SK-N-SH treated with all-trans-retinoic acid at 6 μM for 48 hours (cell line): ENCODE measurements at regions not wholly inside any gene's neighbourhood (a gene's known extent, or its start where the extent isn't known, plus 50 kb on each side); places are given as distances from the start of the nearest gene placed in this dataset.

ENCODE experiments used
- ATAC-seq: fragments of 200-7000 bp; cut with Tn5 transposase; 3 replicates; pipeline ENCODE4 v1.9.1; 2020; ENCODE audit warnings: mild to moderate bottlenecking, moderate library complexity
- ARNTL ChIP-seq: fragments of 450-650 bp; formaldehyde crosslinking; IDR thresholded peaks from 2 replicates; pipeline ENCODE4 v1.5.0; 2020; ENCODE audit warnings: low read depth, mild to moderate bottlenecking, moderate library complexity, borderline replicate concordance
- BACH2 ChIP-seq: fragments of 250-450 bp; sonication (Bioruptor Pico); IDR thresholded peaks from 2 replicates; pipeline ENCODE4 v1.9.0; 2021; ENCODE audit warnings: mild to moderate bottlenecking, borderline replicate concordance
- CSDC2 ChIP-seq: fragments of 250-450 bp; sonication (Bioruptor Pico); IDR thresholded peaks from 2 replicates; pipeline ENCODE4 v1.5.0; 2020; ENCODE audit warnings: mild to moderate bottlenecking, moderate library complexity
- ESRRG ChIP-seq: fragments of 250-450 bp; sonication (Bioruptor Pico); IDR thresholded peaks from 2 replicates; pipeline ENCODE4 v1.6.1; 2021; ENCODE audit warnings: mild to moderate bottlenecking
- GLIS3 ChIP-seq: fragments of 250-450 bp; sonication (Bioruptor Pico); IDR thresholded peaks from 2 replicates; pipeline ENCODE4 v1.5.0; 2020; ENCODE audit warnings: mild to moderate bottlenecking, moderate library complexity
- ISL1 ChIP-seq: fragments of 250-450 bp; sonication (Bioruptor Pico); IDR thresholded peaks from 2 replicates; pipeline ENCODE4 v2.1.2; 2022; ENCODE audit warnings: mild to moderate bottlenecking, moderate library complexity
- OSR1 ChIP-seq: fragments of 250-450 bp; sonication (Bioruptor Pico); IDR thresholded peaks from 2 replicates; pipeline ENCODE4 v1.8.0; 2022; ENCODE audit warnings: moderate library complexity, mild to moderate bottlenecking, inconsistent platforms
- PPARA ChIP-seq: fragments of 250-450 bp; sonication (Bioruptor Pico); IDR thresholded peaks from 2 replicates; pipeline ENCODE4 v1.5.0; 2020; ENCODE audit warnings: mild to moderate bottlenecking, borderline replicate concordance
- RARB ChIP-seq: fragments of 250-450 bp; sonication (Bioruptor Pico); IDR thresholded peaks from 2 replicates; pipeline ENCODE4 v1.8.0; 2021; ENCODE audit warnings: mild to moderate bottlenecking, moderate library complexity
- SNAI2 ChIP-seq: fragments of 250-450 bp; sonication (Bioruptor Pico); IDR thresholded peaks from 2 replicates; pipeline ENCODE4 v1.5.0; 2020; ENCODE audit warnings: mild to moderate bottlenecking, moderate library complexity
- TCF4 ChIP-seq: fragments of 250-450 bp; sonication (Bioruptor Pico); IDR thresholded peaks from 2 replicates; pipeline ENCODE4 v1.8.0; 2021; ENCODE audit warnings: mild to moderate bottlenecking, moderate library complexity, borderline replicate concordance
- ZC3H10 ChIP-seq: fragments of 250-450 bp; sonication (Bioruptor Pico); IDR thresholded peaks from 2 replicates; pipeline ENCODE4 v1.5.1; 2021; ENCODE audit warnings: mild to moderate bottlenecking, moderate library complexity
- ZFP3 ChIP-seq: fragments of 250-450 bp; sonication (Bioruptor Pico); IDR thresholded peaks from 2 replicates; pipeline ENCODE4 v1.5.0; 2020; ENCODE audit warnings: mild to moderate bottlenecking, moderate library complexity
- ZFP30 ChIP-seq: fragments of 450-650 bp; formaldehyde crosslinking; IDR thresholded peaks from 2 replicates; pipeline ENCODE4 v1.5.0; 2022; ENCODE audit warnings: mild to moderate bottlenecking, moderate library complexity
- ZNF565 ChIP-seq: fragments of 450-650 bp; formaldehyde crosslinking; conservative IDR thresholded peaks from 2 replicates; pipeline ENCODE4 v1.5.0; 2020; ENCODE audit warnings: low read depth, mild to moderate bottlenecking, moderate library complexity
- ZNF70 ChIP-seq: fragments of 450-650 bp; formaldehyde crosslinking; IDR thresholded peaks from 2 replicates; pipeline ENCODE4 v1.5.0; 2020; ENCODE audit warnings: mild to moderate bottlenecking, moderate library complexity
- TF ChIP-seq, protein P1 (sequence below): fragments of 250-450 bp; sonication (Bioruptor Pico); IDR thresholded peaks from 2 replicates; pipeline ENCODE4 v1.5.1; 2020; ENCODE audit warnings: low read depth, mild to moderate bottlenecking, moderate library complexity
- TF ChIP-seq, protein P2 (sequence below): fragments of 250-450 bp; sonication (Bioruptor Pico); IDR thresholded peaks from 2 replicates; pipeline ENCODE4 v1.8.0; 2021; ENCODE audit warnings: low read depth, mild to moderate bottlenecking, moderate library complexity, borderline replicate concordance
- TF ChIP-seq, protein P3 (sequence below): fragments of 250-450 bp; sonication (Bioruptor Pico); IDR thresholded peaks from 2 replicates; pipeline ENCODE4 v1.8.0; 2020; ENCODE audit warnings: mild to moderate bottlenecking, moderate library complexity, borderline replicate concordance
- TF ChIP-seq, protein P4 (sequence below): fragments of 250-450 bp; sonication (Bioruptor Pico); IDR thresholded peaks from 2 replicates; pipeline ENCODE4 v1.5.0; 2020; ENCODE audit warnings: mild to moderate bottlenecking, moderate library complexity
- TF ChIP-seq, protein P5 (sequence below): fragments of 250-450 bp; sonication (Bioruptor Pico); IDR thresholded peaks from 2 replicates; pipeline ENCODE4 v1.5.1; 2021; ENCODE audit warnings: mild to moderate bottlenecking, moderate library complexity

DNA sequence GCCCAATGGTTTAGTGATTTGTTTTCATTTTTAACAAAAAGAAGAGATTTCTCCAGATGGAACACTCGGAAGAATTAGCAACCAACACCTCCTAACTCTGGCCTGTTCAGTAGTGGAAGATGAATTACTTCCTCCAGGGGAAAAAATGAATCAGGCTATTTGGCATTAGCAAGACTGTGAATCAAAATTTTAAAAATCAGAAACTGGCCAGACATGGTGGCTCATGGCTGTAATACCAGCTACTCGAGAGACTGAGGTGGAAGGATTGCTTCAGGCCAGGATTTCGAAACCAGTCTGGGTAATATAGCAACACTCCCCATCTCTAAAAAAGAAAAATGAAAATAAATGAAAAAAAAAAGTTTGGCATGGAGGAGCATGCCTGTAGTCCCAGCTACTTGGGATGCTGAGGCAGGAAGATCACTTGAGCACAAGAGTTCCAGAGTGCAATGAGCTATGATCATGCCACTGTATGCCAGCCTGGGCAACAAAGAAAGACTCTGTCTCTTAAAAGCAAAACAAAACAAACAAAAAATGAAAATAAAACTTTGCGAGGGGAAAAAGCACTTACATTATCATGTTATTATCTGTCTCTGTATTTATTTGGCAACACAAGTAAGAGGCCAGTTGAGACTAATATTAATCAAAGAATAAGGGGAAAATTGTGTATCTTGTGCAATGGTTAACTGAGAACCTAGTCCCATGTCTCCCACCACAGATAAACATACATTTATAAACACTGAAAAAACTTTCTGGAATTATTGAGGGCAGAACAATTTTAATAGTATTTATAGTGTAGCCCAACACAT lies 796.3 kb upstream of the ANO3 start:
- ATAC-seq, result no peak
- TF ChIP-seq ZC3H10 (CRISPR knock-in tag), result no peak
- no peak for TF ChIP-seq GLIS3 (CRISPR knock-in tag)
- TF ChIP-seq ZNF565 (CRISPR knock-in tag), result no peak
- TF ChIP-seq, protein P1, sequence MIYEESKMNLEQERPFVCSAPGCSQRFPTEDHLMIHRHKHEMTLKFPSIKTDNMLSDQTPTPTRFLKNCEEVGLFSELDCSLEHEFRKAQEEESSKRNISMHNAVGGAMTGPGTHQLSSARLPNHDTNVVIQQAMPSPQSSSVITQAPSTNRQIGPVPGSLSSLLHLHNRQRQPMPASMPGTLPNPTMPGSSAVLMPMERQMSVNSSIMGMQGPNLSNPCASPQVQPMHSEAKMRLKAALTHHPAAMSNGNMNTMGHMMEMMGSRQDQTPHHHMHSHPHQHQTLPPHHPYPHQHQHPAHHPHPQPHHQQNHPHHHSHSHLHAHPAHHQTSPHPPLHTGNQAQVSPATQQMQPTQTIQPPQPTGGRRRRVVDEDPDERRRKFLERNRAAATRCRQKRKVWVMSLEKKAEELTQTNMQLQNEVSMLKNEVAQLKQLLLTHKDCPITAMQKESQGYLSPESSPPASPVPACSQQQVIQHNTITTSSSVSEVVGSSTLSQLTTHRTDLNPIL (CRISPR knock-in tag), result no peak
- no peak for TF ChIP-seq PPARA (CRISPR knock-in tag)
- TF ChIP-seq, protein P2, sequence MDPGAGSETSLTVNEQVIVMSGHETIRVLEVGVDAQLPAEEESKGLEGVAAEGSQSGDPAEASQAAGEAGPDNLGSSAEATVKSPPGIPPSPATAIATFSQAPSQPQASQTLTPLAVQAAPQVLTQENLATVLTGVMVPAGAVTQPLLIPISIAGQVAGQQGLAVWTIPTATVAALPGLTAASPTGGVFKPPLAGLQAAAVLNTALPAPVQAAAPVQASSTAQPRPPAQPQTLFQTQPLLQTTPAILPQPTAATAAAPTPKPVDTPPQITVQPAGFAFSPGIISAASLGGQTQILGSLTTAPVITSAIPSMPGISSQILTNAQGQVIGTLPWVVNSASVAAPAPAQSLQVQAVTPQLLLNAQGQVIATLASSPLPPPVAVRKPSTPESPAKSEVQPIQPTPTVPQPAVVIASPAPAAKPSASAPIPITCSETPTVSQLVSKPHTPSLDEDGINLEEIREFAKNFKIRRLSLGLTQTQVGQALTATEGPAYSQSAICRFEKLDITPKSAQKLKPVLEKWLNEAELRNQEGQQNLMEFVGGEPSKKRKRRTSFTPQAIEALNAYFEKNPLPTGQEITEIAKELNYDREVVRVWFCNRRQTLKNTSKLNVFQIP (CRISPR knock-in tag), result no peak
- TF ChIP-seq ESRRG (CRISPR knock-in tag), result no peak
- no peak for TF ChIP-seq ZFP30 (CRISPR knock-in tag)
- TF ChIP-seq, protein P3, sequence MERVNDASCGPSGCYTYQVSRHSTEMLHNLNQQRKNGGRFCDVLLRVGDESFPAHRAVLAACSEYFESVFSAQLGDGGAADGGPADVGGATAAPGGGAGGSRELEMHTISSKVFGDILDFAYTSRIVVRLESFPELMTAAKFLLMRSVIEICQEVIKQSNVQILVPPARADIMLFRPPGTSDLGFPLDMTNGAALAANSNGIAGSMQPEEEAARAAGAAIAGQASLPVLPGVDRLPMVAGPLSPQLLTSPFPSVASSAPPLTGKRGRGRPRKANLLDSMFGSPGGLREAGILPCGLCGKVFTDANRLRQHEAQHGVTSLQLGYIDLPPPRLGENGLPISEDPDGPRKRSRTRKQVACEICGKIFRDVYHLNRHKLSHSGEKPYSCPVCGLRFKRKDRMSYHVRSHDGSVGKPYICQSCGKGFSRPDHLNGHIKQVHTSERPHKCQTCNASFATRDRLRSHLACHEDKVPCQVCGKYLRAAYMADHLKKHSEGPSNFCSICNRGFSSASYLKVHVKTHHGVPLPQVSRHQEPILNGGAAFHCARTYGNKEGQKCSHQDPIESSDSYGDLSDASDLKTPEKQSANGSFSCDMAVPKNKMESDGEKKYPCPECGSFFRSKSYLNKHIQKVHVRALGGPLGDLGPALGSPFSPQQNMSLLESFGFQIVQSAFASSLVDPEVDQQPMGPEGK, result no peak
- TF ChIP-seq RARB, result no peak
- TF ChIP-seq ARNTL (CRISPR knock-in tag), result no peak
- TF ChIP-seq TCF4, result no peak
- TF ChIP-seq, protein P4, sequence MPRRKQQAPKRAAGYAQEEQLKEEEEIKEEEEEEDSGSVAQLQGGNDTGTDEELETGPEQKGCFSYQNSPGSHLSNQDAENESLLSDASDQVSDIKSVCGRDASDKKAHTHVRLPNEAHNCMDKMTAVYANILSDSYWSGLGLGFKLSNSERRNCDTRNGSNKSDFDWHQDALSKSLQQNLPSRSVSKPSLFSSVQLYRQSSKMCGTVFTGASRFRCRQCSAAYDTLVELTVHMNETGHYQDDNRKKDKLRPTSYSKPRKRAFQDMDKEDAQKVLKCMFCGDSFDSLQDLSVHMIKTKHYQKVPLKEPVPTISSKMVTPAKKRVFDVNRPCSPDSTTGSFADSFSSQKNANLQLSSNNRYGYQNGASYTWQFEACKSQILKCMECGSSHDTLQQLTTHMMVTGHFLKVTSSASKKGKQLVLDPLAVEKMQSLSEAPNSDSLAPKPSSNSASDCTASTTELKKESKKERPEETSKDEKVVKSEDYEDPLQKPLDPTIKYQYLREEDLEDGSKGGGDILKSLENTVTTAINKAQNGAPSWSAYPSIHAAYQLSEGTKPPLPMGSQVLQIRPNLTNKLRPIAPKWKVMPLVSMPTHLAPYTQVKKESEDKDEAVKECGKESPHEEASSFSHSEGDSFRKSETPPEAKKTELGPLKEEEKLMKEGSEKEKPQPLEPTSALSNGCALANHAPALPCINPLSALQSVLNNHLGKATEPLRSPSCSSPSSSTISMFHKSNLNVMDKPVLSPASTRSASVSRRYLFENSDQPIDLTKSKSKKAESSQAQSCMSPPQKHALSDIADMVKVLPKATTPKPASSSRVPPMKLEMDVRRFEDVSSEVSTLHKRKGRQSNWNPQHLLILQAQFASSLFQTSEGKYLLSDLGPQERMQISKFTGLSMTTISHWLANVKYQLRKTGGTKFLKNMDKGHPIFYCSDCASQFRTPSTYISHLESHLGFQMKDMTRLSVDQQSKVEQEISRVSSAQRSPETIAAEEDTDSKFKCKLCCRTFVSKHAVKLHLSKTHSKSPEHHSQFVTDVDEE (CRISPR knock-in tag), result no peak
- TF ChIP-seq SNAI2 (CRISPR knock-in tag), result no peak
- no peak for TF ChIP-seq BACH2
- no peak for TF ChIP-seq ZNF70 (CRISPR knock-in tag)
- no peak for TF ChIP-seq ZFP3 (CRISPR knock-in tag)
- no peak for TF ChIP-seq OSR1 (CRISPR knock-in tag)
- TF ChIP-seq ISL1 (CRISPR knock-in tag), result no peak
- TF ChIP-seq, all 23 proteins: peak for 0

DNA sequence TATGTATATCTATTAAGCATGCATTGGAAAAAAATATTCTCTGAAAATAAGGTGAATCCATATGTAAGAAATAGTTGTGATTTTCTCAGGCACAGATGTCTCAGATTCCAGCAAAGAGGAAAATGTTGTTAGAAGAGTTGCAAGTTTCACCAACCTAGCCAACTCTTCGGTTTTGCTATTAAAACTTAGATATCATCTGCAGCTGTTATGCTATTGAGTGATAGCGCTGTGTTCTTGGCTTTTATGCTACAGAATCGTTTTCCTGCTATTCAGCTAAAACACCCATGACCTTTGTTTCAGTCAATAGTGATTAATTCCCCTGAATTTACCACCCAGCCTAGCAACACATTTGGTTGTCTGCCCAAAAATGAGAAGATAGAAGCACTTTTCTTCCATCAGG lies 795.6 kb upstream of the ANO3 start:
- TF ChIP-seq TCF4 (no peak), OSR1 (CRISPR knock-in tag) (no peak), ZNF565 (CRISPR knock-in tag) (no peak), ISL1 (CRISPR knock-in tag) (no peak), ZC3H10 (CRISPR knock-in tag) (no peak), RARB (no peak), GLIS3 (CRISPR knock-in tag) (no peak), ZFP30 (CRISPR knock-in tag) (no peak), ZFP3 (CRISPR knock-in tag) (no peak), CSDC2 (no peak), BACH2 (no peak)
- TF ChIP-seq, protein P2 (CRISPR knock-in tag), result no peak
- TF ChIP-seq, protein P4 (CRISPR knock-in tag), result no peak
- TF ChIP-seq, protein P5, sequence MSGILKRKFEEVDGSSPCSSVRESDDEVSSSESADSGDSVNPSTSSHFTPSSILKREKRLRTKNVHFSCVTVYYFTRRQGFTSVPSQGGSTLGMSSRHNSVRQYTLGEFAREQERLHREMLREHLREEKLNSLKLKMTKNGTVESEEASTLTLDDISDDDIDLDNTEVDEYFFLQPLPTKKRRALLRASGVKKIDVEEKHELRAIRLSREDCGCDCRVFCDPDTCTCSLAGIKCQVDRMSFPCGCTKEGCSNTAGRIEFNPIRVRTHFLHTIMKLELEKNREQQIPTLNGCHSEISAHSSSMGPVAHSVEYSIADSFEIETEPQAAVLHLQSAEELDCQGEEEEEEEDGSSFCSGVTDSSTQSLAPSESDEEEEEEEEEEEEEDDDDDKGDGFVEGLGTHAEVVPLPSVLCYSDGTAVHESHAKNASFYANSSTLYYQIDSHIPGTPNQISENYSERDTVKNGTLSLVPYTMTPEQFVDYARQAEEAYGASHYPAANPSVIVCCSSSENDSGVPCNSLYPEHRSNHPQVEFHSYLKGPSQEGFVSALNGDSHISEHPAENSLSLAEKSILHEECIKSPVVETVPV (CRISPR knock-in tag), result no peak
- TF ChIP-seq, protein P1 (CRISPR knock-in tag), result no peak
- no peak for ATAC-seq
